HepG2 (cell line): ENCODE measurements at regions not wholly inside any gene's neighbourhood (a gene's known extent, or its start where the extent isn't known, plus 50 kb on each side); places are given as distances from the start of the nearest gene placed in this dataset.

Source experiments
- EP300 ChIP-seq, 3 experiments: sonication (generic) in 1 of 3; formaldehyde crosslinking in 1 of 3; IDR thresholded peaks; 2 replicates each; pipeline versions ENCODE4 v1.5.1 to v1.6.1; 2011 to 2020; ENCODE audit warnings: low read depth in 2 of 3, low read length in 2 of 3, borderline replicate concordance in 1 of 3, improper control_type of control experiment in 1 of 3, mild to moderate bottlenecking in 1 of 3, missing genetic modification reagents in 1 of 3, moderate library complexity in 1 of 3
- JUNB ChIP-seq: sonication (generic); formaldehyde crosslinking; IDR thresholded peaks from 2 replicates; pipeline ENCODE4 v1.8.0; 2022; ENCODE audit warnings: missing genetic modification reagents, mild to moderate bottlenecking, borderline replicate concordance
- MXI1 ChIP-seq: IDR thresholded peaks from 3 replicates; pipeline ENCODE4 v1.6.1; 2012; ENCODE audit warnings: low read depth, low read length, inconsistent platforms, borderline replicate concordance
- NPAS2 ChIP-seq: sonication (generic); formaldehyde crosslinking; IDR thresholded peaks from 2 replicates; pipeline ENCODE4 v1.8.0; 2022; ENCODE audit warnings: mild to moderate bottlenecking, missing genetic modification reagents, borderline replicate concordance
- POLR2AphosphoS5 ChIP-seq: IDR thresholded peaks from 2 replicates; pipeline ENCODE4 v1.6.1; 2012; ENCODE audit warnings: low read depth, low read length
- RBAK ChIP-seq: sonication (generic); formaldehyde crosslinking; IDR thresholded peaks from 2 replicates; pipeline ENCODE4 v1.5.1; 2020; ENCODE audit warnings: mild to moderate bottlenecking, missing genetic modification reagents
- ZNF782 ChIP-seq: sonication (generic); formaldehyde crosslinking; IDR thresholded peaks from 2 replicates; pipeline ENCODE4 v1.4.0; 2020; ENCODE audit warnings: missing genetic modification reagents, mild to moderate bottlenecking, borderline replicate concordance
- TF ChIP-seq, protein P1 (sequence below): sonication (generic); formaldehyde crosslinking; IDR thresholded peaks from 2 replicates; pipeline ENCODE4 v1.4.0; 2020; ENCODE audit warnings: missing genetic modification reagents
- TF ChIP-seq, protein P2 (sequence below): sonication (generic); formaldehyde crosslinking; IDR thresholded peaks from 2 replicates; pipeline ENCODE4 v1.5.1; 2020; ENCODE audit warnings: missing genetic modification reagents, mild to moderate bottlenecking, borderline replicate concordance

DNA sequence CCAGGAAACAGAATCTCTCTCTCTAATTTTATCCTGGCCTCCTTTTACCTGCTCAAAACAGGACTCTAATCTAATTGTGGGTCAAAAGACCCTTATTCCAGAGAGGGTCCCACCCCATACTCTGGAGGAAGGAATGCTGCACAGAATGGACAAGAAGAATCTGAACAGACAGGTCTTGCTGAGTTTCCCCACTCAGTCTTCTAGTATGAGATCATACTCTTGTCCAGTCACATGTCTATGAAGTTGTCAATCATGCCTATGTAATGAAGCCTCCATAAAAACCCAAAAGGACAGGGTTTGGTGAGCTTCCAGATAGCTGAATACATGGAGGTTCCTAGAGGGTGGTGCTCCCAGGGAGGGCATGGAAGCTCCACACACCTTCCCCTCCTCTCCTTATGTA is 123.9 kb upstream of the FER start:
- TF ChIP-seq EP300 (IDR thresholded peaks at IDR 0.05; ENCODE audit: low read depth in 2 of 2, low read length in 2 of 2) (no peak), EP300 (CRISPR knock-in tag; IDR thresholded peaks at IDR 0.05; ENCODE audit: borderline replicate concordance) (no peak), NPAS2 (CRISPR knock-in tag) (no peak), RBAK (CRISPR knock-in tag) (no peak), MXI1 (no peak), JUNB (CRISPR knock-in tag) (no peak), POLR2AphosphoS5 (no peak), ZNF782 (no peak)
- TF ChIP-seq, protein P1, sequence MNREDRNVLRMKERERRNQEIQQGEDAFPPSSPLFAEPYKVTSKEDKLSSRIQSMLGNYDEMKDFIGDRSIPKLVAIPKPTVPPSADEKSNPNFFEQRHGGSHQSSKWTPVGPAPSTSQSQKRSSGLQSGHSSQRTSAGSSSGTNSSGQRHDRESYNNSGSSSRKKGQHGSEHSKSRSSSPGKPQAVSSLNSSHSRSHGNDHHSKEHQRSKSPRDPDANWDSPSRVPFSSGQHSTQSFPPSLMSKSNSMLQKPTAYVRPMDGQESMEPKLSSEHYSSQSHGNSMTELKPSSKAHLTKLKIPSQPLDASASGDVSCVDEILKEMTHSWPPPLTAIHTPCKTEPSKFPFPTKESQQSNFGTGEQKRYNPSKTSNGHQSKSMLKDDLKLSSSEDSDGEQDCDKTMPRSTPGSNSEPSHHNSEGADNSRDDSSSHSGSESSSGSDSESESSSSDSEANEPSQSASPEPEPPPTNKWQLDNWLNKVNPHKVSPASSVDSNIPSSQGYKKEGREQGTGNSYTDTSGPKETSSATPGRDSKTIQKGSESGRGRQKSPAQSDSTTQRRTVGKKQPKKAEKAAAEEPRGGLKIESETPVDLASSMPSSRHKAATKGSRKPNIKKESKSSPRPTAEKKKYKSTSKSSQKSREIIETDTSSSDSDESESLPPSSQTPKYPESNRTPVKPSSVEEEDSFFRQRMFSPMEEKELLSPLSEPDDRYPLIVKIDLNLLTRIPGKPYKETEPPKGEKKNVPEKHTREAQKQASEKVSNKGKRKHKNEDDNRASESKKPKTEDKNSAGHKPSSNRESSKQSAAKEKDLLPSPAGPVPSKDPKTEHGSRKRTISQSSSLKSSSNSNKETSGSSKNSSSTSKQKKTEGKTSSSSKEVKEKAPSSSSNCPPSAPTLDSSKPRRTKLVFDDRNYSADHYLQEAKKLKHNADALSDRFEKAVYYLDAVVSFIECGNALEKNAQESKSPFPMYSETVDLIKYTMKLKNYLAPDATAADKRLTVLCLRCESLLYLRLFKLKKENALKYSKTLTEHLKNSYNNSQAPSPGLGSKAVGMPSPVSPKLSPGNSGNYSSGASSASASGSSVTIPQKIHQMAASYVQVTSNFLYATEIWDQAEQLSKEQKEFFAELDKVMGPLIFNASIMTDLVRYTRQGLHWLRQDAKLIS = no peak
- TF ChIP-seq, protein P2, sequence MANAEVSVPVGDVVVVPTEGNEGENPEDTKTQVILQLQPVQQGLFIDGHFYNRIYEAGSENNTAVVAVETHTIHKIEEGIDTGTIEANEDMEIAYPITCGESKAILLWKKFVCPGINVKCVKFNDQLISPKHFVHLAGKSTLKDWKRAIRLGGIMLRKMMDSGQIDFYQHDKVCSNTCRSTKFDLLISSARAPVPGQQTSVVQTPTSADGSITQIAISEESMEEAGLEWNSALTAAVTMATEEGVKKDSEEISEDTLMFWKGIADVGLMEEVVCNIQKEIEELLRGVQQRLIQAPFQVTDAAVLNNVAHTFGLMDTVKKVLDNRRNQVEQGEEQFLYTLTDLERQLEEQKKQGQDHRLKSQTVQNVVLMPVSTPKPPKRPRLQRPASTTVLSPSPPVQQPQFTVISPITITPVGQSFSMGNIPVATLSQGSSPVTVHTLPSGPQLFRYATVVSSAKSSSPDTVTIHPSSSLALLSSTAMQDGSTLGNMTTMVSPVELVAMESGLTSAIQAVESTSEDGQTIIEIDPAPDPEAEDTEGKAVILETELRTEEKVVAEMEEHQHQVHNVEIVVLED (CRISPR knock-in tag) = no peak
